HG03103 (cell line): ENCODE measurements at regions not wholly inside any gene's neighbourhood (a gene's known extent, or its start where the extent isn't known, plus 50 kb on each side); places are given as distances from the start of the nearest gene placed in this dataset.

Experiments used
- ATAC-seq: cut with Tn5 transposase; IDR thresholded peaks from one replicate; pipeline ENCODE4 v1.9.1; 2021; ENCODE audit warnings: low read depth; ENCODE audit not compliant: unreplicated experiment

GRCh38 chr6:149176971-149177667 is 140.4 kb upstream of the TAB2 start:
- ATAC-seq = no peak

DNA sequence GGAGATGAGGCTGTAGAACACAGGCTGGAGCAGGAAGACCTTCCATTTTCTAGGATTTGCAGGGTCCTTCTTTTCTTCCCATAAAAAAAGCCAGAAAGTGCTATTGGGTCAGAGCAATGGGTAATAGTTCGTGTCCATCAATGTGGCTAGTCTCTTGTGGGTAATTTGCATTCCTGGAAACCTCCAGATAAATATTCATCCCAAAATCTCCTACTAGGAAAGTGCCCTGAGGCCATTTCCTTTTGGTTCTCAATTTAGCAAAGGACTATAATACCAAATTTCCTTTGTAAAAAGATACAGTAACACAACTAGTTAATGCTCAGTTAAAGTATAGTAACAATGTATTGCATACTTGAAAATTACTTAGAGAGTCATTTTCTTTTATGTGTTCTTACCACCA is 138.1 kb upstream of the TAB2 start:
- ATAC-seq = no peak

- ATAC-seq = no peak
Measured at GRCh38 chr6:149181304-149181703, 136.2 kb upstream of the TAB2 start.

DNA sequence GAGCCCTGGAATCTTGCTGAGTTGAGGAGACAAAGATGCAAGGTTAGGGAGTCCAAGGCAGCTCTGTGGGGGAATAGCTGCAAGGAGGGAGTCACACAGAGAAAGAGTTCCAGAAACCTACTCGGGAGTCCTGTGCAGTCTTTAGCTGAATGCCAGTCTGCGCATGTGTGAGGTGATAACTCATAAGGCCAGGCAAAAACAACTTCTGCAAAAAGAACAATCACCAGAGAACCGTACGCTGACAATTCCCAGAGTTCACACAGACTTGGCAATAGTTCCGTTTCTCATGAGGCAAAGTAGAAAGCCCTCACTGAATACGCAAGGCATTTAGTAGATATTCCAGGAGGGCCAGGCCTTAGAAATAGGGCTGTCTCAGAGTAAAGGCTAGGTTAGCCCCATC is 135.2 kb upstream of the TAB2 start:
- ATAC-seq = no peak

DNA sequence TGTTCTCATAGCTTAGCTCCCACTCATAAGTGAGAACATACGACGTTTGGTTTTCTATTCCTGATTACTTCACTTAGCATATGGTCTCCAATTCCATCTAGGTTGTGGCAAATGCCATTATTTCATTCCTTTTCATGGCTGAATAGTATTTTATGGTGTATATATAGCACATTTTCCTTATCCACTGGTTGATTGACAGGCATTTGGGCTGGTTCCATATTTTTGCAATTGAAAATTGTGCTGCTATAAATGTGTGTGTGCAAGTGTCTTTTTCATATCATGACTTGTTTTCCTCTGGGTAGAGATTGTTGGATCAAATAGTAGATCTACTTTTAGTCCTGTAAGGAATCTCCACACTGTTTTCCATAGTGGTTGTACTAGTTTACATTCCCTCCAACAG is 133.0 kb upstream of the TAB2 start:
- ATAC-seq = no peak

DNA sequence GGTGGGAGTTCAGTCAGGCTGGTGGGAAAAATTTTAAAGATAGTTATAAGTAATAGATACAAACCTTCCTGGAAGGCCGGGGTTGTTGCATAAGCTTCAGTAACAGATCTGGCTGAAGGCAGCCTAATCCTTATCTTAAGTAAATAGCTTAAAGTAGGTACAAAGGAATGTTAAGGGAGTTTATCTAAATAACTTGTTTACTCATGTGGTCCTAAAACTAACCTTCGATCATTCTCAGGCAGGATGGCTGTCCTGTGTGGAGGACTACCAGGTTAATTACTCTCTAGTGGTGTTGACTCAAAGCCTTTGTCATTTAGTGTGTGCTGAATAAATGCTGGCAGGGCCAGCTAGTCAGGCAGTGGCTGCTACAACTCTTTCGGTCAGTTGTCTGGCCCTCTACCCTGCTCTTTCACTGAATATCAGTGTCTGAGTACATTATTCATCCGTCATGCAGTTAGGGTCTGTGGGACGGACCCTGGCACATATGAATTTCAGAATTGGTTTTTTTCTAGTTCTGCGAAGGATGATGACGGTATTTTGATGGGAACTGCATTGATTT is 131.6 kb upstream of the TAB2 start:
- ATAC-seq = no peak

DNA sequence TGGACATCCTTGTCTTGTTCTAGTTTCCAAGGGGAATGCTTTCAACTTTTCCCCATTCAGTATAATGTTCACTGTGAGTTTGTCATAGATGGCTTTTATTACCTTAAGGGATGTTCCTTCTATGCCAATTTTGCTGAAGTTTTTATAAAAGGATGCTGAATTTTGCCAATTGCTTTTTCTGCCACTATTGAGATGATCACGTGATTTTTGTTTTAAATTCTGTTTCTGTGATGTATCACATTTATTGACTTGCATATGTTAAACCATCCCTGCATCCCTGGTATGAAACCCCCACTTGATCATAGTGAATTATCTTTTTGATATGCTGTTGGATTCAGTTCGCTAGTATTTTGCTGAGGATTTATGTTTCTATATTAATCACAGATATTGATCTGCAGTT is 130.6 kb upstream of the TAB2 start:
- no peak for ATAC-seq

DNA sequence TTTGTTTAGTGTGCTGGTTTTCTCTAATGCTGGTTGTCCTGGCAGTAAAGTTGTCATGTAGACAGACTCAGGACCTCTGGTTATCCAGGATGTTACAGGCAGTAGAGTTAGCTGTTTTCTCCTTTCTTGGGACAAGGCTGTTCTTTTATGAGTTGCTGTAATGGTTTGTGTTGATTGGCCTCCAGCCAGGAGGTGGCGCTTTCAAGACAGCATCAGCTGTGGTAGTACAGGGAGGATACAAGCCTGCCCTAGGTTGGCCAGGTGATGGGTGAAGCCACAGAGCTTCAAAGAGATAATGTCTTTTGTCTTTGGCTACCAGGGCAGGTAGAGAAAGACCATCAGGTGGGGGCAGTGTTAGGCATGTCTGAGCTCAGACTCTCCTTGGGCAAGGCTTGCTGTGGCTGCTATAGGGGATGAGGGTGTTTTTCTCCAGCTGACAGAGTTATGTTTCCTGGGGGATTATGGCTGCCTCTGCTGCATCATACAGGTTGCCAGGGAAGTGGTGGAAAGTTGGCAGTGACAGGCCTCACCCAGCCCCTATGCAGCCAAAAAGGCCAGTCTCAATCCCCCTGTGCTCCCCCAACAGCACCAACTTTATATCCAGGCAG is 127.2 kb upstream of the TAB2 start:
- ATAC-seq = no peak

DNA sequence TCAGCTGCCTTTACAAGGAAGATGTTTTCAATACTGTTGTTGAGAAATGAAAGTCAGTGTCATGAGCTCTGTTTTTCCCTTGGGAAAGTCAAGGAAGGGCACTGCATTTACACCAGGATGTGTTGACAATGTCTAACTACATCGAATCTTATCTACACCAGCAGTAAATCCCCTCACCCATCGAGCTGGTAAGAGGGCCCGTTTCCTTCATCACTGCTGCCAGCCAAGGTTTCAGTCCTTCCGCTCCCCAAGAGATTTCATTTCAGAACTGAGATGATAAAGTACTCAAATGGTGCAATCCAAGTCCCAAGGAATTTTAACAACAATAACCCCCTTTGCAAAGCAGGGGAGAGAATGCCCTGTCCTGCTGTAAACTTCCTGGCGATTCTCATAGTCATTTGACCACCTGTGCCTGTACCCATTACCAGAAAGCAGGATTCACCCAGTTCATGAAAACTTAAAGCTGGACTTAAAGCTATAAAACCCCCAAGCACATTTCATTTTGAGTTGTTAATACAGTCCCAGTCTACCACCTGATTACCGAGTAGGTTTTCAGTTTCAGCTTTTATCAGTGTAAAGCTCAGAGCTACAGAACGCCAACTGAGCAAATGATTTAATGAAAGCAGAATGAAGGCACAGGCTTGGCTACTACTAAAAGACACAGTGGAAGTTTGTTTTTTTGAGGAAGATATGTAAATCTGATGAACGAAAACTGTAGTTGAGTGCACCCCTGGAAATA is 122.5 kb upstream of the TAB2 start:
- ATAC-seq = no peak

- ATAC-seq = no peak
Measured at GRCh38 chr6:149196091-149196490, 121.4 kb upstream of the TAB2 start.

- ATAC-seq = no peak
Measured at GRCh38 chr6:149197482-149197881, 120.0 kb upstream of the TAB2 start.

DNA sequence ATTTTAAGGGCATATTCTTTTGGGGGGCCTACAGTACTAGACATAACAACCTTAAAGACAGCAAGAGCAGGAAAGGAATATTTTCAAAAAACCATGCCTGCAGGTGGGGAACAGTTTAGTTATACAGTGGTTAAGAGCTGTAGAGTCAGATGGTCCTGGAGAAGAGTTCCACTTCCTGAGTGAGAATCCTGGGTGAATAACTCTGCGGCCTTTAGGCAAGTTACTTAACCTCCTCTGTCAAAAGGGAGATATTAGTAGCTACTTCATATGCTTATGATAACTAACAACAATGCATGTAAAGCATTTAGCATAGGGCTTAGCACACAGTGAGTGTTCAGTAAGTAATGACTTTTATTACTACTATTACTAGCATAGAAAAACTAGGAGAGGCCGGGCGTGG is 119.2 kb upstream of the TAB2 start:
- no peak for ATAC-seq

GRCh38 chr6:149200282-149200945 is 117.1 kb upstream of the TAB2 start:
- no peak for ATAC-seq

DNA sequence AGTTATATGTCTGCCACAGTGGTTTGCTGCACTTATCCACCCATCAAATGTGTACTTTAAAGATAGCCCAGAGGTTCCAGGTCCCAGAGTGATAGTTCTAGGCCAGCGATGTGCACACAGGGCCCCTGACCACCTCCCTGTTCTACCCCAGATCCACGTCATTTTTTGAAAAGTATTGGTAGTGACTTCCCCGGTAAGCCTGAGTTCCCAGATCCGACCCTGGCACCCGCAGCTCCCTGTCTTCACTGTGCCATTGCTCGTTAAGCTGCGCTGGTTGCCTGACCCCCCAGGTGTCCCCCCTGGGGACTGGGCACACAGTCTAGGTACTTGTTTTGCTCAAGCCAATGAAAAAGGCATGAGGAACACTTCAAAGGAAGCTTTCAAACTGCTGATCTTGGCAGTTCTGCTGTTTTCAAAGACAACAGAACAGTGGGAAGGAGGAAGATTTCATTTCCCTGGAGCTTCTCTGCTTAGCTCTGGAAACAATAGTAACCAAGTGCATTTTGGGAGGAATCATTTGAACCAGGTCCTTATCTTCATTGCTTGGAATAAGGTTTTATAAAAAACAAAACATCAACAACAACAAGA is 116.3 kb upstream of the TAB2 start:
- ATAC-seq = no peak

DNA sequence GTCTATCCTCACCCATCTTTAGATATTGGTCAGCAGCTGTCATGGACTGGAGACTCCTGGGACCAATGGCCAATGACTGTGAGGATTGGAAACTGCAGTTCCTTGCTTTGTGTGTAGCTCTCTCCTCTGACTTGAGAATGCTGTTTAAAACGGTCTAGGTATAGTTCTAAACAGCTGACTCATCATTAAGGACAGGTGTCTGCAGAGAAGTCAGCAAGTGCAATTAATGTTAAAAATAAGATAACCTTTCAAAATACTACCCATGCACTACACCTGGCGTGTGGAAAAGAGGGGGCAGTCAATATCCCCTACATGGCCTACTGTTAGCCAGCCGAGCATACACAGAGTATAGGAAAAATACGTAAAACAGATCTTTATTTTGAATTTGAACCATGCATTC is 115.4 kb upstream of the TAB2 start:
- ATAC-seq = no peak

DNA sequence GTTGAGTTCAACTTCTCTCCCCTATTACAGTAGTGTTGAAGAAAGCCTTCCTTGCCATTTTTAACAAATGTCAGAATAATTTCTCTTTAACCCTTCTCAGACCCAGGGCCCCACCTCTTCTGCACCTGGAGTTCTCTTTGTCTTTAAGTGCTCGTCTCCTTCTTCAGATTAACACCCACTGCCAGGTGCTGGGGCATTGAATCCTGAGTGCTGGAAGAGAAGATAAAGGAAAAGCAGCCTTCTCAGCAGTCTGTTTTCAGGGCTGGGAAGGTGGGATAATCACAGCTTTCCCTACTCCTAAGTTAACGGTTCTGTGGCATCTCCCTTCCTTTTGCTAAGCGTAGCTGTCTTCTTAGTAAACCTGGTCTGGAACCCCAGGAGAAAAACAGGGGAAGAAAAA is 114.6 kb upstream of the TAB2 start:
- no peak for ATAC-seq

- ATAC-seq = no peak
Measured at GRCh38 chr6:149203509-149203908, 114.0 kb upstream of the TAB2 start.

DNA sequence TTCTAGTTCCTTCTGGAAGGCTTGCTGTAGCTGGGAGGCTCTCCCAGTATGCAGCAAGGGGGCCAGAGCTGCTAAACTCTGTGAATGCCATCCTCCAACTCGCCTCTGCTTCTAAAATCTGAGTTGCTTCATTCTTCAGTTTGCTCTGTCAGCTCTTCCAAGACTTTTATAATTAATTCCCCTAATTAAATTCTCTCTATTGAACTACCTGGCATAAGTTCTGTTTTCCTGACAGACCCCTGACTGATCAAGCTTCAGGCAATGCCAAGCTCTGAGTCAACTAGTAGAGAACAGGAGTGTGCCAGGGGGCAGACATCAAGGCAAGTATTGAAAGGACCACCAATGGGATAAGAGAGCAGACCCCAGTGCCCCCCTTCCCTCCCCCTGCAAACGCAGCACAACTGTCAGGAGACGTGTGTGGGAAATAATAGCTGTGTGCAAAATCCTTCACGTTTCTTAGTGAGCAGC is 109.3 kb upstream of the TAB2 start:
- no peak for ATAC-seq

- ATAC-seq = no peak
Measured at GRCh38 chr6:149209871-149210775, 107.4 kb upstream of the TAB2 start.
